SK-N-MC (cell line): ENCODE measurements at regions not wholly inside any gene's neighbourhood (a gene's known extent, or its start where the extent isn't known, plus 50 kb on each side); places are given as distances from the start of the nearest gene placed in this dataset.

Source experiments
- EZH2 ChIP-seq: fragments of 200-600 bp; sonication (generic); IDR thresholded peaks from one replicate; pipeline ENCODE4 v1.6.1; 2017; ENCODE audit warnings: antibody characterized with exemption
- FOXP2 ChIP-seq: optimal IDR thresholded peaks from 2 replicates; pipeline ENCODE3; 2011; ENCODE audit warnings: mild to moderate bottlenecking, moderate library complexity; ENCODE audit not compliant: insufficient read depth; ENCODE audit errors: extremely low read length, control extremely low read depth
- POLR2AphosphoS5 ChIP-seq: IDR thresholded peaks from 2 replicates; pipeline ENCODE4 v1.6.1; 2012; ENCODE audit warnings: mild to moderate bottlenecking, low read depth, low read length, borderline replicate concordance

- no peak for TF ChIP-seq POLR2AphosphoS5
- TF ChIP-seq EZH2, result no peak
- TF ChIP-seq FOXP2, result no peak
These were observed 145.1 kb upstream of the RREB1 start for GRCh38 chr6:6962699-6963098.
